Ascending aorta (tissue), 2 donors: ENCODE measurements at regions not wholly inside any gene's neighbourhood (a gene's known extent, or its start where the extent isn't known, plus 50 kb on each side); places are given as distances from the start of the nearest gene placed in this dataset.

Experiments
- DNase-seq, 2 donors: peaks; one replicate each; pipeline ENCODE4 v3.0.0-alpha.2; 2019; ENCODE audit warnings: low spot score in 2 of 2
- H3K27ac ChIP-seq, 2 donors: fragments of 200-600 bp; sonication (generic); one replicate each; pipeline ENCODE4 v1.5.1; 2016 to 2017; ENCODE audit warnings: mild to moderate bottlenecking in 1 of 2
- H3K27me3 ChIP-seq: fragments of 200-600 bp; sonication (generic); one replicate; pipeline ENCODE4 v1.5.1; 2017
- H3K36me3 ChIP-seq, 2 donors: fragments of 200-600 bp; sonication (generic); one replicate each; pipeline ENCODE4 v1.5.1; 2016
- H3K4me1 ChIP-seq, 2 donors: fragments of 200-600 bp; sonication (generic); one replicate each; pipeline ENCODE4 v1.5.1; 2016 to 2017; ENCODE audit warnings: mild to moderate bottlenecking in 1 of 2
- H3K4me3 ChIP-seq, 2 donors: fragments of 200-600 bp; sonication (generic); one replicate each; pipeline ENCODE4 v1.5.1; 2016 to 2017; ENCODE audit warnings: mild to moderate bottlenecking in 1 of 2
- H3K9me3 ChIP-seq, 2 donors: fragments of 200-600 bp; sonication (generic); one replicate each; pipeline ENCODE4 v1.5.1; 2016
- CTCF ChIP-seq, 3 experiments: fragments of 200-600 bp in 2 of 3; fragments of 450-650 bp in 1 of 3; sonication (generic) in 2 of 3; IDR thresholded peaks; one replicate each; pipeline ENCODE4 v1.5.1; 2016 to 2019; ENCODE audit warnings: antibody characterized with exemption in 3 of 3, mild to moderate bottlenecking in 1 of 3, moderate library complexity in 1 of 3
- intact Hi-C: fragments of 100-400 bp; cut with DNase I; formaldehyde crosslinking; loops from one replicate; pipeline ENCODE4 v1.15.1; 2023

- Histone ChIP-seq H3K4me1 (peaks cover 0 to 6% of the 10 kb centered on the region in 2 donors), H3K27me3 (no peaks in the 10 kb centered on the region), H3K4me3 (no peak overlapping the region), H3K36me3 (no peaks in the 10 kb centered on the region), H3K9me3 (no peaks in the 10 kb centered on the region), H3K27ac (no peak overlapping the region)
- no peak for DNase-seq
- intact Hi-C loops: no loop called here
- no peak for TF ChIP-seq CTCF (IDR thresholded peaks at IDR 0.05)
These were observed 74.4 kb upstream of the TANC2 start for GRCh38 chr17:62891659-62892058.

GRCh38 chr17:62888765-62889164 is 77.3 kb upstream of the TANC2 start:
- H3K27me3 ChIP-seq: no peaks in the 10 kb centered on the region
- no peak for TF ChIP-seq CTCF (IDR thresholded peaks at IDR 0.05)
- peaks cover 0 to 6% of the 10 kb centered on the region in 2 donors for H3K4me1 ChIP-seq
- no peaks in the 10 kb centered on the region for H3K36me3 ChIP-seq
- no peak overlapping the region for H3K27ac ChIP-seq
- no peaks in the 10 kb centered on the region for H3K9me3 ChIP-seq
- no peak overlapping the region for H3K4me3 ChIP-seq
- no peak for DNase-seq
- intact Hi-C loops: no loop called here

GRCh38 chr17:62888148-62888547 is 77.9 kb upstream of the TANC2 start:
- no peaks in the 10 kb centered on the region for H3K9me3 ChIP-seq
- H3K4me1 ChIP-seq: peaks cover 0 to 6% of the 10 kb centered on the region in 2 donors
- no peak overlapping the region for H3K27ac ChIP-seq
- DNase-seq: no peak
- TF ChIP-seq CTCF (IDR thresholded peaks at IDR 0.05): no peak
- H3K4me3 ChIP-seq: no peak overlapping the region
- no peaks in the 10 kb centered on the region for H3K27me3 ChIP-seq
- H3K36me3 ChIP-seq: no peaks in the 10 kb centered on the region
- intact Hi-C loops: no loop called here

- no peak for TF ChIP-seq CTCF (IDR thresholded peaks at IDR 0.05)
- H3K27ac ChIP-seq: no peak overlapping the region
- no peaks in the 10 kb centered on the region for H3K36me3 ChIP-seq
- H3K4me1 ChIP-seq: peaks cover 0 to 2% of the 10 kb centered on the region in 2 donors
- intact Hi-C loops: no loop called here
- H3K9me3 ChIP-seq: no peaks in the 10 kb centered on the region
- no peaks in the 10 kb centered on the region for H3K27me3 ChIP-seq
- no peak overlapping the region for H3K4me3 ChIP-seq
- DNase-seq: no peak
These were observed 78.6 kb upstream of the TANC2 start for GRCh38 chr17:62887437-62887836.

- no peak for DNase-seq
- Histone ChIP-seq H3K27ac (no peak overlapping the region), H3K27me3 (no peaks in the 10 kb centered on the region), H3K36me3 (no peaks in the 10 kb centered on the region), H3K4me1 (no peaks in the 10 kb centered on the region), H3K9me3 (no peaks in the 10 kb centered on the region), H3K4me3 (no peak overlapping the region)
- intact Hi-C loops: no loop called here
- TF ChIP-seq CTCF (IDR thresholded peaks at IDR 0.05): no peak
These were observed 76.7 kb upstream of the MARCHF10 start for GRCh38 chr17:62884781-62885180.

- intact Hi-C loops: no loop called here
- Histone ChIP-seq H3K27me3 (no peaks in the 10 kb centered on the region), H3K4me3 (no peak overlapping the region), H3K27ac (no peak overlapping the region), H3K9me3 (no peaks in the 10 kb centered on the region), H3K36me3 (no peaks in the 10 kb centered on the region), H3K4me1 (no peaks in the 10 kb centered on the region)
- DNase-seq: no peak
- TF ChIP-seq CTCF (IDR thresholded peaks at IDR 0.05): no peak
These were observed 74.8 kb upstream of the MARCHF10 start for GRCh38 chr17:62882878-62883277.
